ENCODE measurements at regions not wholly inside any gene's neighbourhood (a gene's known extent, or its start where the extent isn't known, plus 50 kb on each side); places are given as distances from the start of the nearest gene placed in this dataset.
"Not testable (repeated sequence)": the region's sequence is repeated elsewhere in the genome, so short reads cannot be mapped to it uniquely, and the experiment has no call there.

GRCh38 chr6:40146902-40147301 is 212.6 kb upstream of the MOCS1 start:
- no peak for DNase-seq

- DNase-seq, result no peak
These were observed 205.2 kb upstream of the MOCS1 start for GRCh38 chr6:40139447-40139846.

GRCh38 chr6:40138273-40138720 is 204.0 kb upstream of the MOCS1 start:
- no peak for DNase-seq

DNA sequence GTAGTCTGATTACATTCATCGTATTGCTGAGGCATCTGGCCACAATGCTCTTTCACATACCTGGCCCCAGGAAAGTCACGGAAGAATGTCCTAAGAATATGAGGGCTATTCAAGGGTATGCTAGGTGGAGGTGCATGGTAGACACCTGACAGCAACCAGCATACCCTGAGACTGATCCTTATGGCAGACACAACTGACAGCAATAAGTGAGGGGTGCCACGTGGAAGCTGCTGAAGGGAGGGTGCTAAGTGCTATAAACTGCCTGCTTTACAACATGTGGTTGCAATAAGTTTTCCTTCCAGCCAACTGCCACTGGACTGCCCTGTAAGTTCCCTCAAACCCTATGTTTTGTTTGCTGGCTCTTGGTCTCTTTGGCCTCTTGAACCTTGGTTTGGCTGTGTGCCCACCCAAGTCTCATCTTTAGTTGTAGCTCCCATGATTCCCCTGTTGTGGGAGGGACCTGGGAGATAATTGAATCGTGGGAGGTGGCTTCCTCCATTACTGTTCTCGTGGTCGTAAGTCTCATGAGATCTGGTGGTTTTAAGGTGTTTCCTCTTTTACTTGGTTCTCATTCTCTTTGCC is 201.3 kb upstream of the MOCS1 start:
- no peak for DNase-seq

GRCh38 chr6:40133981-40134380 is 199.7 kb upstream of the MOCS1 start:
- not testable (repeated sequence) for DNase-seq

GRCh38 chr6:40131675-40132074 is 197.4 kb upstream of the MOCS1 start:
- no peak for DNase-seq

GRCh38 chr6:40128127-40128526 is 193.9 kb upstream of the MOCS1 start:
- DNase-seq, result no peak

DNA sequence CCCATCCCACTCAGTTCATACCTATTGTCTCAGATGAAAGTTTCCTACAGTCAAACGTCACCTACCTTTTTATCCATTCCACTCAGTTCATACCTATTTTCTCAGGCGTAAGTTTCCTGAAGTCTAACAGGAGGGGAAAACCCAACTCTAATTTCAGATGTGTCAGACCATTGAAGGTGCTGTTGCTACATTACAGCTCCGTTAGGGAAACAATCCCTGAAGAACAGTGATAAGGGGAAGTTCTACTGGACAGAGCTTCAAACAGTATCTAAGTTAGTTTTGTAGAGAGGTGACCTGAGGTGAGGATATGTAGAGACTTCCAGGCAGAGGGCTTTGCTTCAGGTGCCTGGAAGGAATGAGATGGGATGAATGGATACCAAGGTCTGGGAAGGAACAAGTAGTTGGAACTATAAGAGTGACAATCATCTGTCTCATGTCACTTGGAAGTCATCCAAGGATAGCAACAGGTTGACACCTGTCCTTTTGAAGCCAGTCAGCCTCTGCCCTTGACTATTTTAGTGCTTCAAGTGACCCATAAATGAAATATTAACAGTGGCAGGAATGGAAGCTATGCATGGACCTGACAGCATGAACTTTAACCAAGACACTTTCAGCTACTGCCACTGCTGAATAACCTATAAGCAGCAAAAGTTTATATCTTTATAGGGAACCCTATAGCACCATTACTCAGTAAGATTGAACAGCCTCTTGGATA is 191.6 kb upstream of the MOCS1 start:
- no peak for DNase-seq

GRCh38 chr6:40124924-40125323 is 190.7 kb upstream of the MOCS1 start:
- no peak for DNase-seq

- no peak for DNase-seq
These were observed 182.6 kb upstream of the MOCS1 start for GRCh38 chr6:40116832-40117231.

DNA sequence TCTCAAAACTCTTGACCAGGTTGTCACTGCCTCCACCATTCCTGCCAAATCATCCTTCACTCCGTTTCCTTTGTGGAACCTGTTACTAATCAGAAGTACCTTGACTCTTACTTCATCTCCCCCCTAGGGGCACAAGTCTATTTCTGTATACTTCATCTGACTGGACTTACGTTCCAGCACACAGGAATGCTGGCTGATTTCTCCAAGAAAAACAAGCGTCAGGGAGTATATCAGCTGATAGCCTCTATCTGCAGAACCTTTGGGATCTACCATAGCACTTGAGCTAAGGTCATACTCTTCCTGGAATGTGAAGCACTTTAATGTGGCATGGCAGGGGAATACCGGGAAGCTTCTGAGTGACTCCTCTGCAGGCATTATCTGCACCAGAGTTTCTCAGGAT is 178.1 kb upstream of the MOCS1 start:
- DNase-seq, result no peak

DNA sequence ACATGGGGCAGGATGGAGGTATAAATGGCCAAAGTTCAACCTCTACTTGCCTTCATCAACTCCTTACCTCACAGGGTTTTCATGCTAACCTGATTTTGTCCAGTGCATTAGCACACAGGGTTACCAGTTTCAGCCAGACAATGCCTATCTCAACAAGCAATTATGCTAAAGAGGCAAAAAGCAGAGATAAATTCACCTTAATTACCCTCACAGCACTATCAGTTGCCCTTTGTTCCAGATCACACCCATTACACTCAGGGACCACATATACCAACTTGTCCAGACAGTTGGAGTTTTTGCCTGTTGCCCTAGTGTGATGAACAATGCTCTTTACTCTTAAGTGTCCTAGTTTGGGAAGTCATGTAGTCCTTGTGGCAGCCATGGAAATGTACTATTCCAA is 174.5 kb upstream of the MOCS1 start:
- no peak for DNase-seq

GRCh38 chr6:40106840-40107239 is 172.6 kb upstream of the MOCS1 start:
- no peak for DNase-seq

DNA sequence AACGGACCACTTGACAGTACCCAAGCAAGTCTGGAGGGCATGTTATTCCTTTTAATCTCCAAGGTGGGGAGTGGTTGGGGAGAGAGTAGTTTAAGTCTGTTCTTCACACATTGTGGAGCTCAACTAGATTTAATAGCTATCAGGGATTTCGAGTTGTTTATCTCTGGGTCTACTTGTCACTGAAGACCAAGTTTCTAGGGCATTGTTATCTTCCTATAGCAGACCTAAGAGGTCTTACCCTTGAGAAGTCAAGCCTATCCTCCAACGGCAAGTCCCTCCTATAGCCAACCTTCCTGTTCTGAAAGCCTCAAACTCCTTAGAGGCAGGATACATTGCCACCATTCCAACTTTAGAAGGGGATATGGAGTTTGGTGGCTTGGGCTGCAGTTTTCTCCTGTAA is 164.5 kb upstream of the MOCS1 start:
- no peak for DNase-seq

- no peak for DNase-seq
These were observed 163.3 kb upstream of the MOCS1 start for GRCh38 chr6:40097590-40097989.

DNA sequence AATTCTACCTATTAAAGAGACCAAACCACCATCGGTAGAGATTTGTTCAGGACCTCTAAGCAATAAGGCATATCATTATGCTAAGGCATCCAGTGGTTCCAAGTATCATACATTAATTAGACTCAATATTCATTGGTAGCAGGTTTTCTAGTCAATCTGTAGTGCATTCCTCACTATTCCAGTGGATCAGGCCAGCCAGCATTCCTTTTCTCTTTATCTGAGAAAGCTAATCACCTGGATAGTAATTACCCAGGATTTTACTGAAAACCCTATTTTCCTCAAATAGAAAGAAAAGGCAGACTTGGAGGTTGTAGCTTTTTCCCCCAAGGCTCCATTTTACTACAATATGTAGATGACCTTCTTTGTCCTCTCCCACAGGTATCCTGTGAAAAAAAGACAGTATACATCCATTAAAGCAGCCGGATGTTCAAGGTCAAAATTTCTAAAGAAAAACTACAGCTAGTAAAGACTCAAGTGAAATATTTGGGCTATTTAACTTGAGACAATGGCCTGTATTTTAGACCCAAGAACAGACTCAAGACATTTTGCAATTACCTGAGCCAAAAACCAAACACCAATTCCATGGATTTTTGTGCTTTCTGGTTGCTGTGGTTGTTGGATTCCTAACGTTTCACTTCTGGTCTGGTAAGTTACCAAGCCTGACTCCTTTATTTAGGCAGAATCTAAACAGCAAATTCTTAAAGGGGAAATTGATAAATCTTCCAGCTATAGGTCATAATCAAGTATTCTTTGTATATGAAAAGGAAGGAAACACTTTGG is 149.1 kb upstream of the MOCS1 start:
- DNase-seq, result no peak

- no peak for DNase-seq
These were observed 148.2 kb upstream of the MOCS1 start for GRCh38 chr6:40082278-40083043.

GRCh38 chr6:40077736-40078135 is 143.5 kb upstream of the MOCS1 start:
- DNase-seq, result no peak

DNA sequence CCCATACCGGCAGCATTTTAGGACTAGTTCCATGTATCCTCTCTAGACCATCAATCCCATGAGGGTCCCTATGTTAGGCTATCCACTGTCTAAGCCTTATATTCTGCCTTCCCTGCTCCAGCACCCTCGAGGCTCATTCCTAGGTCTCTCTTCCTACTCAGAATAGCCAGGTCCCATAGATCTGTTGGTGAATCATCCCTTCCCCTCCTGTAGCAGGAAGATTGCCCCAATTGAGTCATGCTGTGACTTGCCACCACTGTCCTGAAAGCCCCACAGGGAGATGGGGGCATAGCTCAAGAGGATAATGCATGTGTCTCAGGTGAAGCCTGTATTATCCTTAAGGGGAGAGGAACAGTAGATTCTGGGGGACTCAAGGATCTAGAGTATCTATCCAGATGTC is 143.1 kb upstream of the MOCS1 start:
- DNase-seq, result no peak

GRCh38 chr6:40075056-40075590 is 140.9 kb upstream of the MOCS1 start:
- no peak for DNase-seq

- DNase-seq, result no peak
These were observed 140.2 kb upstream of the MOCS1 start for GRCh38 chr6:40074306-40075055.

- DNase-seq, result no peak
These were observed 132.1 kb upstream of the MOCS1 start for GRCh38 chr6:40066372-40066771.

All from effector CD4-positive, alpha-beta T cell (primary cell).